ENCODE measurements at regions not wholly inside any gene's neighbourhood (a gene's known extent, or its start where the extent isn't known, plus 50 kb on each side); places are given as distances from the start of the nearest gene placed in this dataset.

DNA sequence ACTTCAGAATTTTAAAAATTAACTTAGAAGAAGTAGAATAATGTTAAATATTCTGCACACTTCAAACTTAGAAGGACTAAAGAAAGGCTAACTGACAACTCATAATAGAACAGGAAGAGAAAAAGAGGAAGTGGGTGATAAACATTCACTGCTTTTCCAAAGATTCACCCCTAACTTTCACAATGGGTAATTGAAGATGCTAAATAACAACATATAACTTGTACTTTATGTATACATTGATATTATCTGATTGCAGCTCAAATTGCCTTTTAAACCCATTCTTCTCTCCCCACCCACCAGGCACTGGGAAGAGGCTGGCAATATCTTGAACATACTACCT lies 376.6 kb downstream of the EFNA5 start:
- no peak overlapping the region for H3K27ac ChIP-seq (ENCODE audit: low read depth, low read length)
- no peak overlapping the region for H3K4me3 ChIP-seq (ENCODE audit: low read depth, low read length)
- no peak overlapping the region for H2AFZ ChIP-seq (ENCODE audit: low read length, unreplicated experiment)
- H3K4me1 ChIP-seq (ENCODE audit: control insufficient read depth, insufficient read depth, low read length, unreplicated experiment) = no peaks in the 10 kb centered on the region
- H3K27me3 ChIP-seq (ENCODE audit: insufficient read depth, low read length) = no peaks in the 10 kb centered on the region
- no peaks in the 10 kb centered on the region for H3K79me2 ChIP-seq (ENCODE audit: control insufficient read depth, insufficient read depth, low read length, unreplicated experiment)
- no peaks in the 10 kb centered on the region for H3K36me3 ChIP-seq (ENCODE audit: insufficient read depth, low read length)

DNA sequence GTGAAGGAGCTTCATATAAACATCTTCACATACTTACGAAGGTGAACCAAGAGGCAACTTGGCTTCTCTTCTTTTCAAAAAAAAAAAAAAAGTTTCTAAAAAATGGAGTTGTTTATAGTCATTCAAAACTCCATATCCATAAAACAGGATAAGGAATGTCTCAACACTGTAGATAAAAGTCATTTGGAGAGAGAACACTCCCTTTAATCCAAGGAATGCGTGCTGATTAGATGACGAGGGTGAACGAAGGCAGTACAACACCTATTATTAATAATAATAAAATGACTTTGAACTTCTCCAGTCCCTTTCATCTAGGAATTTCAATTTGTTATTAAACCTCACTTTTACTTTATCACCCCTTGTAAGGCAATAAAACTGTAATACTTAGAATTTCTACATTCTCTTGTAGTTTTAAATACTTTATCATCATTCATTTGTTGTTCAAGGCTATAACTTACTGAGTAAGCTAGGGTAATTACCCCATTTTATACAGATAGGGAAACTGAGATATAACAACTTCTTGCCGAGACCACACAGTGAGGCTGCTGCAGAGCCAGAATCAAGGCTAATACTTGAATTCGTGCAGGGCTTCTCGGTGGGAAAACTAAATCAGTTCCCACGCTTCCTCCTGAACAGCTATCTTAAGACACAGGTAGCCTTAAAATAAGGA lies 377.1 kb downstream of the EFNA5 start:
- H3K4me1 ChIP-seq (ENCODE audit: control insufficient read depth, insufficient read depth, low read length, unreplicated experiment) = no peaks in the 10 kb centered on the region

DNA sequence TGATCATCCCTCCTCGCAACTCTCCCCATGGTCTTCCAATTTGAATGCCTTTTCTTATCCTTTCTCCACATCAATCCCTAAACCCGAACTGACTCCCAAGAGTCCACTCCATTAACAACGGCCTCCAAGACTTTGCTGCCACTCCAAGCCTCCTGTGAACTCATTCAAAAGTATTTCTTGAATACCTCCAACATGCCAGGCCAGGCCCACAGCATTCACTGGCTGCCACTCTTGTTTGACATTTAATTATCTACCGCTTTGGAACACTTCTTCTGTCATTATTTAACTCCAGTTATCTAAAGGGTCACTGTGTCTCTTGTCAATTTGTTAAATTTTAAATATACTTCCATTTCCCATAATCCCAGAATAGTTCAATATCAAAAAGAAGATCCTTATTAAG lies 378.9 kb downstream of the EFNA5 start:
- H3K79me2 ChIP-seq (ENCODE audit: control insufficient read depth, insufficient read depth, low read length, unreplicated experiment) = no peaks in the 10 kb centered on the region
- H3K4me3 ChIP-seq (ENCODE audit: low read depth, low read length) = no peak overlapping the region
- H3K4me1 ChIP-seq (ENCODE audit: control insufficient read depth, insufficient read depth, low read length, unreplicated experiment) = no peaks in the 10 kb centered on the region
- no peaks in the 10 kb centered on the region for H3K36me3 ChIP-seq (ENCODE audit: insufficient read depth, low read length)
- no peak overlapping the region for H2AFZ ChIP-seq (ENCODE audit: low read length, unreplicated experiment)
- H3K27me3 ChIP-seq (ENCODE audit: insufficient read depth, low read length) = no peaks in the 10 kb centered on the region
- no peak overlapping the region for H3K27ac ChIP-seq (ENCODE audit: low read depth, low read length)

More for the DNA sequence above, 377.1 kb downstream of the EFNA5 start:
- Histone ChIP-seq H3K79me2 (ENCODE audit: control insufficient read depth, insufficient read depth, low read length, unreplicated experiment) (no peaks in the 10 kb centered on the region), H3K36me3 (ENCODE audit: insufficient read depth, low read length) (no peaks in the 10 kb centered on the region), H2AFZ (ENCODE audit: low read length, unreplicated experiment) (no peak overlapping the region), H3K27ac (ENCODE audit: low read depth, low read length) (no peak overlapping the region), H3K4me3 (ENCODE audit: low read depth, low read length) (no peak overlapping the region), H3K27me3 (ENCODE audit: insufficient read depth, low read length) (no peaks in the 10 kb centered on the region)

DNA sequence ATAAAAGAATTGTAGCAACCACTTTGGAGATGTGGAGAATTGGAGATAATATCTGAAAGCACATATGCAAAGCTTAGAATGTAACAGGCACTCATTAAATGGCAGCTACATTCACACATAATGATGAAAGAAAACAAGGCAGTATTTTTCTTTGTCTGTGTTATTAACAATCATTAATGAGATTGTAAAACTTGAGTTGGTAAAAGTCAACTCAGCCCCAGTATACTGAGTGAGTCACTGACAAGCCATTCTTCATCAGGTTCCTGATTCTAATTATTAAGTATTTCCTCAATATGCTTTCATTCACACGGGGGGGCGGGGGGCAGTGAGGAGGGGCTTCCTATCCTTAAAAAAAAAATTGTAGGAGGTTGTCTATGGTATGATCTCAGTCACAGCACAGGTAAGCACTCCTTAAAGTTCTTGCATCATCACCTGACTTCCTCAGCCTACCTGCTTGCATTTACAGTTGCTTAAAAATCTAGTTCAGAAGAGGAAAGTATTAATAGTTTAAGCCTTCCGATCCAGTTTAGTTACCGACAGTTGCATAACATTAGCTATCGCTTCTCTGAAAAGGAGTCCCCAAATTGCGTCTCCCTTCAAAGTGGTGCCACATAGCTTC lies 379.8 kb downstream of the EFNA5 start:
- Histone ChIP-seq H3K27me3 (ENCODE audit: insufficient read depth, low read length) (no peaks in the 10 kb centered on the region), H3K79me2 (ENCODE audit: control insufficient read depth, insufficient read depth, low read length, unreplicated experiment) (no peaks in the 10 kb centered on the region), H3K4me3 (ENCODE audit: low read depth, low read length) (no peak overlapping the region), H2AFZ (ENCODE audit: low read length, unreplicated experiment) (no peak overlapping the region), H3K36me3 (ENCODE audit: insufficient read depth, low read length) (no peaks in the 10 kb centered on the region), H3K27ac (ENCODE audit: low read depth, low read length) (no peak overlapping the region), H3K4me1 (ENCODE audit: control insufficient read depth, insufficient read depth, low read length, unreplicated experiment) (no peaks in the 10 kb centered on the region)

- Histone ChIP-seq H3K27ac (ENCODE audit: low read depth, low read length) (no peak overlapping the region), H3K36me3 (ENCODE audit: insufficient read depth, low read length) (no peaks in the 10 kb centered on the region), H3K79me2 (ENCODE audit: control insufficient read depth, insufficient read depth, low read length, unreplicated experiment) (no peaks in the 10 kb centered on the region)
These were observed 381.6 kb downstream of the EFNA5 start for GRCh38 chr5:107289030-107289714.

GRCh38 chr5:107286447-107287098 lies 384.2 kb downstream of the EFNA5 start:
- H3K79me2 ChIP-seq (ENCODE audit: control insufficient read depth, insufficient read depth, low read length, unreplicated experiment) = no peaks in the 10 kb centered on the region
- H3K4me1 ChIP-seq (ENCODE audit: control insufficient read depth, insufficient read depth, low read length, unreplicated experiment) = peaks cover 6% of the 10 kb centered on the region
- no peaks in the 10 kb centered on the region for H3K27me3 ChIP-seq (ENCODE audit: insufficient read depth, low read length)
- H2AFZ ChIP-seq (ENCODE audit: low read length, unreplicated experiment) = no peak overlapping the region
- no peak overlapping the region for H3K4me3 ChIP-seq (ENCODE audit: low read depth, low read length)
- no peaks in the 10 kb centered on the region for H3K36me3 ChIP-seq (ENCODE audit: insufficient read depth, low read length)
- H3K27ac ChIP-seq (ENCODE audit: low read depth, low read length) = no peak overlapping the region

More at GRCh38 chr5:107289030-107289714, 381.6 kb downstream of the EFNA5 start:
- Histone ChIP-seq H3K27me3 (ENCODE audit: insufficient read depth, low read length) (no peaks in the 10 kb centered on the region), H2AFZ (ENCODE audit: low read length, unreplicated experiment) (no peak overlapping the region), H3K4me1 (ENCODE audit: control insufficient read depth, insufficient read depth, low read length, unreplicated experiment) (no peaks in the 10 kb centered on the region), H3K4me3 (ENCODE audit: low read depth, low read length) (no peak overlapping the region)

GRCh38 chr5:107285772-107286171 lies 385.0 kb downstream of the EFNA5 start:
- no peak overlapping the region for H3K4me3 ChIP-seq (ENCODE audit: low read depth, low read length)
- no peaks in the 10 kb centered on the region for H3K27me3 ChIP-seq (ENCODE audit: insufficient read depth, low read length)
- H2AFZ ChIP-seq (ENCODE audit: low read length, unreplicated experiment) = no peak overlapping the region
- H3K79me2 ChIP-seq (ENCODE audit: control insufficient read depth, insufficient read depth, low read length, unreplicated experiment) = no peaks in the 10 kb centered on the region
- no peaks in the 10 kb centered on the region for H3K36me3 ChIP-seq (ENCODE audit: insufficient read depth, low read length)
- H3K27ac ChIP-seq (ENCODE audit: low read depth, low read length) = no peak overlapping the region
- H3K4me1 ChIP-seq (ENCODE audit: control insufficient read depth, insufficient read depth, low read length, unreplicated experiment) = peaks cover 10% of the 10 kb centered on the region

GRCh38 chr5:107284822-107285525 lies 385.8 kb downstream of the EFNA5 start:
- Histone ChIP-seq H3K36me3 (ENCODE audit: insufficient read depth, low read length) (no peaks in the 10 kb centered on the region), H3K27me3 (ENCODE audit: insufficient read depth, low read length) (no peaks in the 10 kb centered on the region), H3K27ac (ENCODE audit: low read depth, low read length) (no peak overlapping the region), H3K4me1 (ENCODE audit: control insufficient read depth, insufficient read depth, low read length, unreplicated experiment) (peaks cover 10% of the 10 kb centered on the region), H3K79me2 (ENCODE audit: control insufficient read depth, insufficient read depth, low read length, unreplicated experiment) (no peaks in the 10 kb centered on the region), H3K4me3 (ENCODE audit: low read depth, low read length) (no peak overlapping the region), H2AFZ (ENCODE audit: low read length, unreplicated experiment) (no peak overlapping the region)

DNA sequence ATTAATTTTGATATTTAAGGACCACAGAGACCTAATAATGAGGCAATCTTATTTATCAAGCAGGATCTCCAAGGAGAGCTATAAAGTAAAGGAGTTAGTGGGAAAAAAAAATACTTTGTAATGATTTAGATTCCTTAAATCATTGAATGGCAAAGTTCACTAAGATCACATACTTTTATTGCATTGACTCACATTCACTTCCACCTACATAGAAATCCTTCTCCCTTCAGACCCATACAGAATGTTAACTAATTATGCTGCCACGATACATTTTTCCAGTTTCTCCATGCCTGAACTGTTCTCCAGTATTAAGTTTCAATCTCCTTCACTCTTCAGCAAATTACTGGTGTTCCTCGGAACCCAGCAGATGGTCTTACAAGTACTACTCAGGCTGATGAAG lies 388.7 kb downstream of the EFNA5 start:
- H3K36me3 ChIP-seq (ENCODE audit: insufficient read depth, low read length) = no peaks in the 10 kb centered on the region
- no peaks in the 10 kb centered on the region for H3K79me2 ChIP-seq (ENCODE audit: control insufficient read depth, insufficient read depth, low read length, unreplicated experiment)
- H3K27me3 ChIP-seq (ENCODE audit: insufficient read depth, low read length) = no peaks in the 10 kb centered on the region
- H3K4me1 ChIP-seq (ENCODE audit: control insufficient read depth, insufficient read depth, low read length, unreplicated experiment) = peaks cover 10% of the 10 kb centered on the region
- no peak overlapping the region for H2AFZ ChIP-seq (ENCODE audit: low read length, unreplicated experiment)
- H3K27ac ChIP-seq (ENCODE audit: low read depth, low read length) = no peak overlapping the region
- H3K4me3 ChIP-seq (ENCODE audit: low read depth, low read length) = no peak overlapping the region

- Histone ChIP-seq H3K4me1 (ENCODE audit: control insufficient read depth, insufficient read depth, low read length, unreplicated experiment) (peaks cover 10% of the 10 kb centered on the region), H3K36me3 (ENCODE audit: insufficient read depth, low read length) (no peaks in the 10 kb centered on the region), H3K4me3 (ENCODE audit: low read depth, low read length) (no peak overlapping the region), H3K27ac (ENCODE audit: low read depth, low read length) (no peak overlapping the region), H2AFZ (ENCODE audit: low read length, unreplicated experiment) (no peak overlapping the region), H3K79me2 (ENCODE audit: control insufficient read depth, insufficient read depth, low read length, unreplicated experiment) (no peaks in the 10 kb centered on the region), H3K27me3 (ENCODE audit: insufficient read depth, low read length) (no peaks in the 10 kb centered on the region)
These were observed 392.0 kb downstream of the EFNA5 start for GRCh38 chr5:107278774-107279173.

Measured in ACC112 (cell line).